ENCODE measurements at regions not wholly inside any gene's neighbourhood (a gene's known extent, or its start where the extent isn't known, plus 50 kb on each side); places are given as distances from the start of the nearest gene placed in this dataset.

- Mint-ChIP-seq H3K36me3 (ENCODE audit: insufficient read depth, unreplicated experiment) (peaks cover 12% of the 10 kb centered on the region), H3K4me1 (ENCODE audit: insufficient read depth, unreplicated experiment) (peaks cover 24% of the 10 kb centered on the region), H3K4me3 (ENCODE audit: unreplicated experiment) (no peak overlapping the region), H3K27ac (ENCODE audit: low read depth, unreplicated experiment) (peak overlapping the region; percentile 52), H3K9me3 (ENCODE audit: unreplicated experiment) (no peaks in the 10 kb centered on the region), H3K27me3 (ENCODE audit: insufficient read depth, unreplicated experiment) (no peaks in the 10 kb centered on the region)
- BruUV-seq (replicated peaks), result no TSS peak
- DNase-seq (ENCODE audit: unreplicated experiment), result no peak
- POLR2A ChIA-PET, result interaction anchor here (1.0 kb wide), 1 partner anchor 204 kb away, joined by 5 read pairs; no protein-coding TSS in a partner anchor
- CTCF ChIA-PET, result no interaction called here
- intact Hi-C loops (cut with micrococcal nuclease), result loop anchor here (5.0 to 10.0 kb wide), 2 partner anchors 181 to 277 kb away; partner anchors contain the start of gene UBE2E3
- TF ChIP-seq, protein P1, sequence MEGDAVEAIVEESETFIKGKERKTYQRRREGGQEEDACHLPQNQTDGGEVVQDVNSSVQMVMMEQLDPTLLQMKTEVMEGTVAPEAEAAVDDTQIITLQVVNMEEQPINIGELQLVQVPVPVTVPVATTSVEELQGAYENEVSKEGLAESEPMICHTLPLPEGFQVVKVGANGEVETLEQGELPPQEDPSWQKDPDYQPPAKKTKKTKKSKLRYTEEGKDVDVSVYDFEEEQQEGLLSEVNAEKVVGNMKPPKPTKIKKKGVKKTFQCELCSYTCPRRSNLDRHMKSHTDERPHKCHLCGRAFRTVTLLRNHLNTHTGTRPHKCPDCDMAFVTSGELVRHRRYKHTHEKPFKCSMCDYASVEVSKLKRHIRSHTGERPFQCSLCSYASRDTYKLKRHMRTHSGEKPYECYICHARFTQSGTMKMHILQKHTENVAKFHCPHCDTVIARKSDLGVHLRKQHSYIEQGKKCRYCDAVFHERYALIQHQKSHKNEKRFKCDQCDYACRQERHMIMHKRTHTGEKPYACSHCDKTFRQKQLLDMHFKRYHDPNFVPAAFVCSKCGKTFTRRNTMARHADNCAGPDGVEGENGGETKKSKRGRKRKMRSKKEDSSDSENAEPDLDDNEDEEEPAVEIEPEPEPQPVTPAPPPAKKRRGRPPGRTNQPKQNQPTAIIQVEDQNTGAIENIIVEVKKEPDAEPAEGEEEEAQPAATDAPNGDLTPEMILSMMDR (IDR thresholded peaks at IDR 0.05; ENCODE audit: unreplicated experiment), result no peak
Measured at GRCh38 chr2:180705551-180705950, 274.9 kb upstream of the UBE2E3 start.

DNA sequence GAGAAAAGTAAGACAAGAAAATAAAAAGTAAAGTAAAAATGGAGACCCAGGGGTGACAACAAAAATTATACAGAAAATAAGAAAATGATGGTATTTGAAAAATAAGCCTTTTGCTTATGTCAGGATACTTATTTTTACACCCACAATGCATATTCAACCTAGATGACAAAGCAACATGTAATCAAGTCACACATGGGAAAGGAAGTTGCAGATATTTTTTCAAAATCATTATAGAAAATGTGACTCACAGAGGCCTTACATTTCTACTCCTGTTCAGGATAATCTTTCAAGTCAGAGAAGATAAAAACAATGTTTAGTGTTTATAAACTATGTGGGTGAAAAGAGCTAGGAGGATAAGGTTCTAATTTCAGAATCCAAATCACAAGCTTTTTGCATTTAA is 275.3 kb upstream of the UBE2E3 start:
- no peak for DNase-seq (ENCODE audit: unreplicated experiment)
- H3K4me3 Mint-ChIP-seq (ENCODE audit: unreplicated experiment), result no peak overlapping the region
- intact Hi-C loops (cut with micrococcal nuclease), result loop anchor here (5.0 to 10.0 kb wide), 2 partner anchors 180 to 277 kb away; partner anchors contain the start of gene UBE2E3
- no TSS peak for BruUV-seq (replicated peaks)
- no peaks in the 10 kb centered on the region for H3K9me3 Mint-ChIP-seq (ENCODE audit: unreplicated experiment)
- ChIA-PET POLR2A (interaction anchor here (1.0 kb wide), 1 partner anchor 203 kb away, joined by 5 read pairs; no protein-coding TSS in a partner anchor), CTCF (interaction anchor here (0.6 to 0.7 kb wide), 2 partner anchors 218 to 586 kb away, joined by 3 read pairs; no protein-coding TSS in a partner anchor)
- no peaks in the 10 kb centered on the region for H3K27me3 Mint-ChIP-seq (ENCODE audit: insufficient read depth, unreplicated experiment)
- H3K27ac Mint-ChIP-seq (ENCODE audit: low read depth, unreplicated experiment), result peak overlapping the region; percentile 52
- peaks cover 12% of the 10 kb centered on the region for H3K36me3 Mint-ChIP-seq (ENCODE audit: insufficient read depth, unreplicated experiment)
- TF ChIP-seq, protein P1 (IDR thresholded peaks at IDR 0.05; ENCODE audit: unreplicated experiment), result no peak
- H3K4me1 Mint-ChIP-seq (ENCODE audit: insufficient read depth, unreplicated experiment), result peaks cover 24% of the 10 kb centered on the region

- POLR2A ChIA-PET, result no interaction called here
- Mint-ChIP-seq H3K4me3 (ENCODE audit: unreplicated experiment) (no peak overlapping the region), H3K36me3 (ENCODE audit: insufficient read depth, unreplicated experiment) (peaks cover 6% of the 10 kb centered on the region), H3K27ac (ENCODE audit: low read depth, unreplicated experiment) (no peak overlapping the region), H3K9me3 (ENCODE audit: unreplicated experiment) (no peaks in the 10 kb centered on the region), H3K27me3 (ENCODE audit: insufficient read depth, unreplicated experiment) (no peaks in the 10 kb centered on the region), H3K4me1 (ENCODE audit: insufficient read depth, unreplicated experiment) (peaks cover 5% of the 10 kb centered on the region)
- CTCF ChIA-PET, result interaction anchor here (0.7 kb wide), 1 partner anchor 1679 kb away, joined by 4 read pairs; no protein-coding TSS in a partner anchor
- intact Hi-C loops (cut with micrococcal nuclease), result loop anchor here (10.0 kb wide), 1 partner anchor 175 kb away; no protein-coding TSS in a partner anchor
- TF ChIP-seq, protein P1 (IDR thresholded peaks at IDR 0.05; ENCODE audit: unreplicated experiment), result no peak
- no TSS peak for BruUV-seq (replicated peaks)
- DNase-seq (ENCODE audit: unreplicated experiment), result no peak
Measured at GRCh38 chr2:180699657-180700361, 280.6 kb upstream of the UBE2E3 start.

DNA sequence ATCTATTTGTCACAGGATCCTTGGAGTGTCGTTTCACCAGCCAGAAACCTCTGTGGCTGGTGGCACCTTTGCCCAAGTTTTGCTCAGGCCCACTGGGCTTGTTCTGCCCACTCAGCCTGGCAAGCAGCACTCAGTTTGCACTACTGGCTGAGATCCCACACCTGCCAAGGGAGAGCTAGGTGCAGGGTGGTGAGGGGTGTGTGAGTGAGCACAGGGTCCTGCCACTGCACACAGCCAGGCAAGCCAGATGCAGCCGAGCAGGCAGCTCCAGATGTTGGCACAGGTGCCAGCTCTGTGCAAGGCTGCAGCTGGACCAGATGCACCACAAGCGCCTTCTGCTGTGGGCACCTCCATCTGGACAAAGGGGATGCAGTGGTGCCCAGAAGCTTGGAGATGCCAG is 281.7 kb upstream of the UBE2E3 start:
- H3K9me3 Mint-ChIP-seq (ENCODE audit: unreplicated experiment), result no peaks in the 10 kb centered on the region
- TF ChIP-seq, protein P1 (IDR thresholded peaks at IDR 0.05; ENCODE audit: unreplicated experiment), result no peak
- no peaks in the 10 kb centered on the region for H3K4me1 Mint-ChIP-seq (ENCODE audit: insufficient read depth, unreplicated experiment)
- no peak for DNase-seq (ENCODE audit: unreplicated experiment)
- no TSS peak for BruUV-seq (replicated peaks)
- H3K4me3 Mint-ChIP-seq (ENCODE audit: unreplicated experiment), result no peak overlapping the region
- intact Hi-C loops (cut with micrococcal nuclease), result no loop called here
- POLR2A ChIA-PET, result no interaction called here
- CTCF ChIA-PET, result interaction anchor here (1.1 kb wide), 1 partner anchor 1016 kb away, joined by 3 read pairs; no protein-coding TSS in a partner anchor
- no peaks in the 10 kb centered on the region for H3K27me3 Mint-ChIP-seq (ENCODE audit: insufficient read depth, unreplicated experiment)
- peaks cover 6% of the 10 kb centered on the region for H3K36me3 Mint-ChIP-seq (ENCODE audit: insufficient read depth, unreplicated experiment)
- H3K27ac Mint-ChIP-seq (ENCODE audit: low read depth, unreplicated experiment), result no peak overlapping the region
